ENCODE measurements at regions not wholly inside any gene's neighbourhood (a gene's known extent, or its start where the extent isn't known, plus 50 kb on each side); places are given as distances from the start of the nearest gene placed in this dataset.

DNA sequence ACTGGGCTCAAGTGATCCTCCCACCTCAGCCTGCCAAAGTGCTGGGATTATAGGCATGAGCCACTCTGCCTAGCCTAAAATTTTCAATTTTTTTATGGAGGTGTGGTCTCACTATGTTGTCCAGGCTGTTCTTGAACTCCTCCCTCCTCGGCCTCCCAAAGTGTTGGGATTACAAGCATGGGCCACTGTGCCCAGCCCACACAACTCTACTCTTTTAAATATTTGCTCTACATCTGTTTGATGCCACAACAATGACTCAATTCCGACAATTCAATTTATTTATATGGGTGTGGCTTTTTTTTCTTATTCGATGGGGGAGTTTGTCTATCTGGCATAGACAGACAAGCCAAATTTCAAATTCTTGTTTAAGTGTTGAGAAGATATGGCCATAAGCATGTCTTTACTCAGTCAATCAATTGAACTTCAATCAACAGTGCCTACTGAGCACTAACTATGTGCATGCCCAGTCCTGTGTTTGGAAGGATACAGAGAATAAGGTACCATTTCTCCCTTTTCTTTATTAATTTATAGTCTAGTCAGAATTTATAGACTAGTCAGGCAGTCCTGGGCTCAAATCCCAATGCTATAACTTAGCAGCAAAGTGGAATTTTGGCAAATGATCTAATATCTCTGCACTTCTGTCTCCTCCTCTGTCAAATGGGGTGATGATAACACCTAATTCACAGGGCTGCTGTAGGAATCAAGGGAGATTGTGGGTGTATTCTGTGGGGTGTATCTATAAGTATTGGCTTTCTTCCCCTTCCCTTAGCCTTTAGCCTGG is 54.6 kb upstream of the PIAS1 start:
- DNase-seq (ENCODE audit: extremely low read depth, insufficient read length) = no peak

DNA sequence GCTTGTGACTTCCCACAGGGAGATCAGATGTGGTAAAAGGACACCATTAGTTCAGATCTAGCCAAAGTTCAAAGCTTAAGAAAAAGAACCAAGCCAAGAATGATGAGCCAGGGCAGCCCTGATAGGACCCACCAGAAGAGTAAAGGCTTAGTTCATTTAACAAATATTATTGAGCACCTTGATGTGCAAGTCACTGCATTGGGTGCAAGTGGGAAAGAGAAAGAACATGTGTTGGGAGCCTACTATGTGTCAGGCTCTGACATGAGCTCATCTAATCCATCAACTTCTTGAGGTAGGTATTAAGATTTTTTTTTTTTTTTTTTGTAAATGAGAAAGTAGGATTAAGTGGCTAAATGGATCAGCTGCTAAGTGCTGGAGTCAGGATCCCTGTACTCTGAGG is 53.4 kb upstream of the PIAS1 start:
- no peak for DNase-seq (ENCODE audit: extremely low read depth, insufficient read length)
- Histone ChIP-seq H3K27me3 (replicated peaks; ENCODE audit: control insufficient read depth, insufficient read depth, low read length) (no peaks in the 10 kb centered on the region), H3K36me3 (ENCODE audit: control insufficient read depth, insufficient read depth, low read length) (no peaks in the 10 kb centered on the region), H3K4me3 (replicated peaks; ENCODE audit: low read depth, low read length) (no peak overlapping the region)
- TF ChIP-seq, protein P1, sequence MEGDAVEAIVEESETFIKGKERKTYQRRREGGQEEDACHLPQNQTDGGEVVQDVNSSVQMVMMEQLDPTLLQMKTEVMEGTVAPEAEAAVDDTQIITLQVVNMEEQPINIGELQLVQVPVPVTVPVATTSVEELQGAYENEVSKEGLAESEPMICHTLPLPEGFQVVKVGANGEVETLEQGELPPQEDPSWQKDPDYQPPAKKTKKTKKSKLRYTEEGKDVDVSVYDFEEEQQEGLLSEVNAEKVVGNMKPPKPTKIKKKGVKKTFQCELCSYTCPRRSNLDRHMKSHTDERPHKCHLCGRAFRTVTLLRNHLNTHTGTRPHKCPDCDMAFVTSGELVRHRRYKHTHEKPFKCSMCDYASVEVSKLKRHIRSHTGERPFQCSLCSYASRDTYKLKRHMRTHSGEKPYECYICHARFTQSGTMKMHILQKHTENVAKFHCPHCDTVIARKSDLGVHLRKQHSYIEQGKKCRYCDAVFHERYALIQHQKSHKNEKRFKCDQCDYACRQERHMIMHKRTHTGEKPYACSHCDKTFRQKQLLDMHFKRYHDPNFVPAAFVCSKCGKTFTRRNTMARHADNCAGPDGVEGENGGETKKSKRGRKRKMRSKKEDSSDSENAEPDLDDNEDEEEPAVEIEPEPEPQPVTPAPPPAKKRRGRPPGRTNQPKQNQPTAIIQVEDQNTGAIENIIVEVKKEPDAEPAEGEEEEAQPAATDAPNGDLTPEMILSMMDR (IDR thresholded peaks at IDR 0.05; ENCODE audit: insufficient read depth, low read length, poor library complexity, severe bottlenecking) = no peak

More for the DNA sequence above, 54.6 kb upstream of the PIAS1 start:
- Histone ChIP-seq H3K27me3 (replicated peaks; ENCODE audit: control insufficient read depth, insufficient read depth, low read length) (no peaks in the 10 kb centered on the region), H3K4me3 (replicated peaks; ENCODE audit: low read depth, low read length) (no peak overlapping the region), H3K36me3 (ENCODE audit: control insufficient read depth, insufficient read depth, low read length) (no peaks in the 10 kb centered on the region)
- TF ChIP-seq, protein P1 (IDR thresholded peaks at IDR 0.05; ENCODE audit: insufficient read depth, low read length, poor library complexity, severe bottlenecking) = no peak

DNA sequence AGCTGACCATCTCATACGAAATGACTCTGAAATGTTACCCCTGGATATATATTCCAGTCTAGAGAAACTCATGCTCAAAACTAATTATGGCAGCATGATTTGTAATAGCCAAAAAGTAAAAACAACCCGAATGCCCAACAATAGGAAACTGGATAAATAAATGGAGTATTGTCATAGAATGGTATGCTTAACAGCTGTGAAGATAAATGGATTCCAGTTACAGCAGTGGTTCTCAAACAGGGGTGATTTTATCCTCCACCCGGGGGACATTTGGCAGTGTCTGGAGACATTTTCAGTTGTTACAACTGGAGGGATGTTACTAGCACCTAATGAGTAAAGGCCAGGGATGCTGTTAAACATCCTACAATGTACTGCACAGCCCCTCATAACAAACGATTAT is 52.3 kb upstream of the PIAS1 start:
- no peak for DNase-seq (ENCODE audit: extremely low read depth, insufficient read length)
- Histone ChIP-seq H3K36me3 (ENCODE audit: control insufficient read depth, insufficient read depth, low read length) (no peaks in the 10 kb centered on the region), H3K4me3 (replicated peaks; ENCODE audit: low read depth, low read length) (no peak overlapping the region), H3K27me3 (replicated peaks; ENCODE audit: control insufficient read depth, insufficient read depth, low read length) (no peaks in the 10 kb centered on the region)
- TF ChIP-seq, protein P1 (IDR thresholded peaks at IDR 0.05; ENCODE audit: insufficient read depth, low read length, poor library complexity, severe bottlenecking) = no peak

DNA sequence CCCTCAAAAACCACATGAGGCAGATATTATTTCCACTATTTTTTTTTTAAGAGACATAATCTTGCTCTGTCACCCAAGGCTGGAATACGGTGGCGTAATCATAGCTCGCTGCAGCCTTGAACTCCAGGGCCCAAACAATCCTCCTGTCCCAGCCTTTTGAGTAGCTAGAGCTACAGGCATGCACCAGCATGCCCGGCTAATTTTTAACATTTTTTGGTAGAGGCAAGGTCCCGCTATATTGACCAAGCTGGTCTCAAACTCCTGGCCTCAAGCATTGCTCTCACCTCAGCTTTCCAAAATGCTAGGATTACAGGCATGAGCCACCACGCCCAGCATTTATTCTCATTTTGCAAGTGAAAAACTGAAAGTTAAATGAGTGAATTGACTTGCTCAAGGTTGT is 50.8 kb upstream of the PIAS1 start:
- no peak for DNase-seq (ENCODE audit: extremely low read depth, insufficient read length)
- Histone ChIP-seq H3K36me3 (ENCODE audit: control insufficient read depth, insufficient read depth, low read length) (no peaks in the 10 kb centered on the region), H3K27me3 (replicated peaks; ENCODE audit: control insufficient read depth, insufficient read depth, low read length) (no peaks in the 10 kb centered on the region), H3K4me3 (replicated peaks; ENCODE audit: low read depth, low read length) (no peak overlapping the region)
- TF ChIP-seq, protein P1 (IDR thresholded peaks at IDR 0.05; ENCODE audit: insufficient read depth, low read length, poor library complexity, severe bottlenecking) = no peak

Data from GM06990 (cell line).